SK-N-MC (cell line): ENCODE measurements at regions not wholly inside any gene's neighbourhood (a gene's known extent, or its start where the extent isn't known, plus 50 kb on each side); places are given as distances from the start of the nearest gene placed in this dataset.

Source experiments
- EZH2 ChIP-seq: fragments of 200-600 bp; sonication (generic); IDR thresholded peaks from one replicate; pipeline ENCODE4 v1.6.1; 2017; ENCODE audit warnings: antibody characterized with exemption
- FOXP2 ChIP-seq: optimal IDR thresholded peaks from 2 replicates; pipeline ENCODE3; 2011; ENCODE audit warnings: mild to moderate bottlenecking, moderate library complexity; ENCODE audit not compliant: insufficient read depth; ENCODE audit errors: extremely low read length, control extremely low read depth
- POLR2AphosphoS5 ChIP-seq: IDR thresholded peaks from 2 replicates; pipeline ENCODE4 v1.6.1; 2012; ENCODE audit warnings: mild to moderate bottlenecking, low read depth, low read length, borderline replicate concordance

DNA sequence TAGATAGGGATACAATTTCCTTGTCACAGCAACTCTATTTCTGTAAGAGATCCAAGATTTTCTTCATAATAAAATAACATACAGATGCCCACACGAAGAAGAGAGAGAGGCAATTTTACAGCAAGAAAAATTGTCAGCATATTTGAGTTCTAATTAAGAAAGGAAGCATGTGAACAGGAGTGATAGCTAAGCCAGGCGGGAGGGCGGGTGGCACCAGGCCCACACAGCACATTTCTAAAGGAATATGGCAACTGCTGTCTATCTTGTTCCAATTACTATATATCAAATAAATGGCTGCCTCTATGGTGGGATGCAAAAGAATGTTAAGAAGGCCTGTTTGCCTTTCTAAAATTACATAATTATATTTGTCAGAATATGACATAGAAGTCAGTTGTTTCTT, 248.3 kb upstream of the DOK6 start:
- no peak for TF ChIP-seq EZH2
- TF ChIP-seq POLR2AphosphoS5 = no peak
- no peak for TF ChIP-seq FOXP2
